ENCODE measurements at regions not wholly inside any gene's neighbourhood (a gene's known extent, or its start where the extent isn't known, plus 50 kb on each side); places are given as distances from the start of the nearest gene placed in this dataset.

- TF ChIP-seq, protein P1, sequence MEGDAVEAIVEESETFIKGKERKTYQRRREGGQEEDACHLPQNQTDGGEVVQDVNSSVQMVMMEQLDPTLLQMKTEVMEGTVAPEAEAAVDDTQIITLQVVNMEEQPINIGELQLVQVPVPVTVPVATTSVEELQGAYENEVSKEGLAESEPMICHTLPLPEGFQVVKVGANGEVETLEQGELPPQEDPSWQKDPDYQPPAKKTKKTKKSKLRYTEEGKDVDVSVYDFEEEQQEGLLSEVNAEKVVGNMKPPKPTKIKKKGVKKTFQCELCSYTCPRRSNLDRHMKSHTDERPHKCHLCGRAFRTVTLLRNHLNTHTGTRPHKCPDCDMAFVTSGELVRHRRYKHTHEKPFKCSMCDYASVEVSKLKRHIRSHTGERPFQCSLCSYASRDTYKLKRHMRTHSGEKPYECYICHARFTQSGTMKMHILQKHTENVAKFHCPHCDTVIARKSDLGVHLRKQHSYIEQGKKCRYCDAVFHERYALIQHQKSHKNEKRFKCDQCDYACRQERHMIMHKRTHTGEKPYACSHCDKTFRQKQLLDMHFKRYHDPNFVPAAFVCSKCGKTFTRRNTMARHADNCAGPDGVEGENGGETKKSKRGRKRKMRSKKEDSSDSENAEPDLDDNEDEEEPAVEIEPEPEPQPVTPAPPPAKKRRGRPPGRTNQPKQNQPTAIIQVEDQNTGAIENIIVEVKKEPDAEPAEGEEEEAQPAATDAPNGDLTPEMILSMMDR (IDR thresholded peaks at IDR 0.05) = no peak
- TF ChIP-seq POLR2A (IDR thresholded peaks at IDR 0.05) = no peak
Measured at GRCh38 chr11:122584670-122585069, 70.9 kb upstream of the UBASH3B start.
